Ishikawa (cell line): ENCODE measurements at regions not wholly inside any gene's neighbourhood (a gene's known extent, or its start where the extent isn't known, plus 50 kb on each side); places are given as distances from the start of the nearest gene placed in this dataset.

ENCODE experiments used
- CREB1 ChIP-seq: IDR thresholded peaks from 2 replicates; pipeline ENCODE4 v1.6.1; 2012; ENCODE audit warnings: low read depth
- FOXM1 ChIP-seq: IDR thresholded peaks from 2 replicates; pipeline ENCODE4 v1.6.1; 2012; ENCODE audit warnings: low read depth, borderline replicate concordance
- RAD21 ChIP-seq: IDR thresholded peaks from 2 replicates; pipeline ENCODE4 v1.6.1; 2012; ENCODE audit warnings: low read depth
- REST ChIP-seq: IDR thresholded peaks from 2 replicates; pipeline ENCODE4 v1.6.1; 2012; ENCODE audit warnings: low read depth, mild to moderate bottlenecking
- TAF1 ChIP-seq: IDR thresholded peaks from 2 replicates; pipeline ENCODE4 v1.6.1; 2012; ENCODE audit warnings: low read depth, mild to moderate bottlenecking
- TCF12 ChIP-seq: IDR thresholded peaks from 2 replicates; pipeline ENCODE4 v1.6.1; 2012; ENCODE audit warnings: low read depth
- YY1 ChIP-seq: IDR thresholded peaks from 2 replicates; pipeline ENCODE4 v1.6.1; 2012; ENCODE audit warnings: low read depth
- TF ChIP-seq, protein P1 (sequence below): IDR thresholded peaks from 2 replicates; pipeline ENCODE4 v1.6.1; 2012
- TF ChIP-seq, protein P2 (sequence below): IDR thresholded peaks from 2 replicates; pipeline ENCODE4 v1.6.1; 2012

DNA sequence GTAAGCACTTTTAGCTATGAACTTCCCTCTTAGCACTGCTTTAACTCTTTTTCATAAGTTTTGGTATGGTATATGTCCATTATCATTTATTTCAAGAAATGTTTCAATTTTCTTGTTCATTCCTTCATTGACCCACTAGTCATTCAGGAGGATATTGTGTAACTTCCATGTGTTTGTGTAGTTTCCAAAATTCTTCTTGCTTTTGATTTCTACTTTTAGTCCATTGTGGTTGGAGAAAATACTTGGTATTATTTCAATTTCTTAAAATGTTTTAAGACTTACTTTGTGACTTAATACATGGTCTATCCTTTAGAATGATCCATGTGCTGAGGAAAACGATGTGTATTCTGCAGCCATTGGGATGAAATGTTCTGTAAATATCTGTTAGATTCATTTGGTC is 176.5 kb downstream of the CENPW start:
- TF ChIP-seq RAD21 (no peak), TCF12 (no peak), FOXM1 (no peak), CREB1 (no peak), REST (no peak), YY1 (no peak), TAF1 (no peak)
- TF ChIP-seq, protein P1, sequence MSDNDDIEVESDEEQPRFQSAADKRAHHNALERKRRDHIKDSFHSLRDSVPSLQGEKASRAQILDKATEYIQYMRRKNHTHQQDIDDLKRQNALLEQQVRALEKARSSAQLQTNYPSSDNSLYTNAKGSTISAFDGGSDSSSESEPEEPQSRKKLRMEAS: no peak
- TF ChIP-seq, protein P2, sequence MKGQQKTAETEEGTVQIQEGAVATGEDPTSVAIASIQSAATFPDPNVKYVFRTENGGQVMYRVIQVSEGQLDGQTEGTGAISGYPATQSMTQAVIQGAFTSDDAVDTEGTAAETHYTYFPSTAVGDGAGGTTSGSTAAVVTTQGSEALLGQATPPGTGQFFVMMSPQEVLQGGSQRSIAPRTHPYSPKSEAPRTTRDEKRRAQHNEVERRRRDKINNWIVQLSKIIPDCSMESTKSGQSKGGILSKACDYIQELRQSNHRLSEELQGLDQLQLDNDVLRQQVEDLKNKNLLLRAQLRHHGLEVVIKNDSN: no peak
